GM10248 (cell line): ENCODE measurements at regions not wholly inside any gene's neighbourhood (a gene's known extent, or its start where the extent isn't known, plus 50 kb on each side); places are given as distances from the start of the nearest gene placed in this dataset.

Source experiments
- CTCF ChIA-PET: fragments of 300-600 bp; sonication (Branson Sonifier 250); formaldehyde crosslinking; extraction: SDS; loops from one replicate; lab custom pipeline; 2021; ENCODE audit warnings: antibody characterized with exemption; lab: Yijun Ruan, JAX
- POLR2A ChIA-PET: fragments of 350-650 bp; sonication (Branson Sonifier 250); formaldehyde crosslinking; extraction: SDS; loops from one replicate; lab custom pipeline; 2020; ENCODE audit warnings: antibody characterized with exemption; lab: Yijun Ruan, JAX
- DNase-seq: peaks from one replicate; pipeline ENCODE4 v3.0.0; 2012; ENCODE audit errors: extremely low spot score
- CTCF ChIP-seq: IDR thresholded peaks from 2 replicates; pipeline ENCODE4 v1.5.1; 2012; ENCODE audit warnings: mild to moderate bottlenecking, low read depth; ENCODE audit errors: extremely low read depth, missing control alignments, control extremely low read depth

DNA sequence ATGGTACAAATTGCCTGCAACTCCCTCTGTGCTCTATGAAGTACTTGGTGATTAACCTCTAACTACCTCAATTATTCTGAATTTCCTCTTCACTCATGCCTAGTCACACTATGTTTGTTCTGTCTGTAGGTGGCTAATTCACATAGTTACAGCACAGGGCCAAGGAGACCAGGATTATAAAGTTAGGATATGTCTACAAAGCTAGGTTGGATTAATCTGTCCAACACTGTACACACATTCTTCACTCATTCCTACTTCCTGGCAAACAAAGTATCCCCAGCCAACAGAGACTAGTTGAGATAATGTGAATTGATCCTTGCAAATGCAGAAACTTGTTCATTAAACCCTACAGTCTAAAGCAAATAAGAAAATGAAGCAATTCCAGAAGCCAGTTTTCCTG lies 269.8 kb downstream of the HACE1 start:
- no peak for DNase-seq
- ChIA-PET CTCF (no interaction called here), POLR2A (no interaction called here)
- no peak for TF ChIP-seq CTCF

GRCh38 chr6:104585646-104586045 lies 274.1 kb downstream of the HACE1 start:
- CTCF ChIA-PET = interaction anchor here (0.9 kb wide), 1 partner anchor 12 kb away, joined by 4 read pairs; no protein-coding TSS in a partner anchor
- no peak for DNase-seq
- POLR2A ChIA-PET = no interaction called here
- TF ChIP-seq CTCF = no peak

GRCh38 chr6:104580452-104580851 lies 279.3 kb downstream of the HACE1 start:
- DNase-seq = no peak
- POLR2A ChIA-PET = no interaction called here
- no peak for TF ChIP-seq CTCF
- CTCF ChIA-PET = no interaction called here

DNA sequence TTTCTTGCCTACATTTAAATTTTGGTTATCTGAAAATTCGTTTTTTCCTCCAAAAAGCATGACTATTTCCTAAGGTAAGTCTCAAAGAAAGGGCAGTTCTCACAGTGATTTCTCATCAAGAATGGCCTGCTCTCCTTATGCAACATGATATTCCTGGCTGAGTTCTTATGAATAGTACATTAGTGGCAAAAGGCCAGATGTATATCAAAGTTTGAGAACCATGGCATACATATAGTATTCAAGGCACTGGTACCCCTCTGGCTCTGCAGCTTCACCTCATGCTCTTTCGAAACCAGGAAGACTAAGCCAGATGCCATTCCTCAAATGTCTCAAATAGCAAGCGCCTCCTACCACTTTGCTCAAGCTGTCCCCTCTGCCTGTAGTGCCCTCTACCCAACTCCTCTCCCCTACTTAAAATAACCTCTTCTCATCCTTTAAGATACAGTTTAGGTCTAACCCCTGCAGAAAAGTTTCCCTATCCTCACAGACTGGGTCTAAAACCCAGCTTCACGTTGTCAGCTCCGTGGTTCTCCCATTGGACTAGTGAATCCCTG lies 280.3 kb downstream of the HACE1 start:
- no peak for TF ChIP-seq CTCF
- no peak for DNase-seq
- ChIA-PET POLR2A (no interaction called here), CTCF (no interaction called here)

- ChIA-PET CTCF (interaction anchor here (1.7 kb wide), 1 partner anchor 50 kb away, joined by 4 read pairs; no protein-coding TSS in a partner anchor), POLR2A (no interaction called here)
- TF ChIP-seq CTCF = no peak
- DNase-seq = no peak
These were observed 284.2 kb downstream of the HACE1 start for GRCh38 chr6:104575536-104575935.

DNA sequence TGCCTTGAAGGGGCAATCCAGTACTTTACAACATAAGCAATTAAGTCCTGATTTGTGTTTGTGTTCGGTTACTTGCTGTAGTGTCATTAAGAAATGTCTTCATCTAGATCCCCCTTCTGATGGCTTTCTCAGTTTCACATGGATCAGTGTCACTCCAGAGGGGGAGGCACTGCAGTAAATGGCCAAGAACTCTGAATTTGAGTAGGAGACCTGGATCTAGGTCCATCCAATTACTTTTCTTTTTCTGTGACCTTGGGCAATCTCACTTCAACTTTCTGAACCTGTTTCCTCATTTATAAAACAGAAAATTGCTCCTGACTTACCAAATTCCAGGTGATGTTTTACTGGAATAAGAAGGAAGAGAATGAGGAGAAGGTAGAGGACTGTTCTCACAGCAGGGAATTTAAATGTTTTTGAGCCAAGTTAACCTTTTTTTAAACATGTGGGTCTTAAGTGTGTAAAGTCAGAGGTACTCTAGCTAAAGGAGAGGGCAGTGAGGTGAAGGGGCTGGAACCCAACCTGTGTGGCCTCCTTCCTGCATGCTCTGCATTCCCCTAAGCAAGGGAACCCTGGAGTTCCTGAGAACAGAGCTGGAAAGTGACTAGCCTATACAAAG lies 285.5 kb downstream of the HACE1 start:
- no peak for DNase-seq
- POLR2A ChIA-PET = no interaction called here
- CTCF ChIA-PET = interaction anchor here (1.3 to 1.7 kb wide), 2 partner anchors 20 to 49 kb away, joined by 4 read pairs; no protein-coding TSS in a partner anchor
- TF ChIP-seq CTCF = no peak

DNA sequence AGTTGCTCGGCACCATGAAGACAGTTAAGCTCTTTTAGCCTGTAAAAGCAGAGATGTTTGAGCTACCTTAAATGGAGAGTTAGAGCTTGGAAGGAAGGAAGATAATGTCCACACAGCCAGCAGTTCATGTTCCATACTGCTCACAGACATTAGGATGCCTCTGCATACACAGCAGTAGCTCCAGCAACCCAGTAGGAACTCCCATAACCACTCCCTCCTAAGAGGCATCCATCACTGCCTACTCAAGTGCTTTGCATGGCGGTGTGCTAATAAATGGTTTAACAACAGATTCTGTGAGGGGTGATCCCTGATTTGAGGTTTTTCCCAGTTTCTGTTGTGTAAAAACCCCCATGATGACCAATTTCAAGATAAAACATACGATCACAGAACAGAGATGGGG lies 286.4 kb downstream of the HACE1 start:
- TF ChIP-seq CTCF = no peak
- POLR2A ChIA-PET = no interaction called here

More for the DNA sequence above, 286.4 kb downstream of the HACE1 start:
- CTCF ChIA-PET = interaction anchor here (1.3 kb wide), 1 partner anchor 21 kb away, joined by 4 read pairs; no protein-coding TSS in a partner anchor
- DNase-seq = no peak
